Karpas-422 (cell line): ENCODE measurements at regions not wholly inside any gene's neighbourhood (a gene's known extent, or its start where the extent isn't known, plus 50 kb on each side); places are given as distances from the start of the nearest gene placed in this dataset.

Source experiments
- DNase-seq: peaks from one replicate; pipeline ENCODE4 v3.0.0-alpha.2; 2015
- H2AFZ ChIP-seq: fragments of 200-600 bp; sonication (generic); 2 replicates; pipeline ENCODE4 v1.6.1; 2014; ENCODE audit warnings: antibody characterized with exemption, low read length, mixed read lengths
- H3K27ac ChIP-seq: fragments of 200-600 bp; sonication (generic); 2 replicates; pipeline ENCODE4 v1.5.1; 2014; ENCODE audit warnings: mild to moderate bottlenecking, low read length, moderate library complexity
- H3K27me3 ChIP-seq: fragments of 200-600 bp; sonication (generic); 2 replicates; pipeline ENCODE4 v1.6.1; 2014; ENCODE audit warnings: low read length, mixed read lengths
- H3K36me3 ChIP-seq: fragments of 200-600 bp; sonication (generic); 2 replicates; pipeline ENCODE4 v1.6.1; 2014; ENCODE audit warnings: low read length, mixed read lengths; ENCODE audit not compliant: insufficient read depth
- H3K4me1 ChIP-seq: fragments of 200-600 bp; sonication (generic); 2 replicates; pipeline ENCODE4 v1.6.1; 2014; ENCODE audit warnings: mild to moderate bottlenecking, low read length, mixed read lengths
- H3K4me2 ChIP-seq: fragments of 200-600 bp; sonication (generic); 2 replicates; pipeline ENCODE4 v1.6.1; 2014; ENCODE audit warnings: low read length, low read depth, mild to moderate bottlenecking; ENCODE audit not compliant: poor library complexity, severe bottlenecking
- H3K4me3 ChIP-seq: fragments of 200-600 bp; sonication (generic); 2 replicates; pipeline ENCODE4 v1.5.1; 2014; ENCODE audit warnings: mild to moderate bottlenecking, antibody characterized with exemption, low read length, mixed read lengths
- H3K79me2 ChIP-seq: fragments of 200-600 bp; sonication (generic); 2 replicates; pipeline ENCODE4 v1.6.1; 2014; ENCODE audit warnings: mild to moderate bottlenecking, low read length, mixed read lengths
- H3K9ac ChIP-seq: fragments of 200-600 bp; sonication (generic); 2 replicates; pipeline ENCODE4 v1.6.0; 2014; ENCODE audit warnings: low read length
- H3K9me2 ChIP-seq: fragments of 200-600 bp; sonication (generic), shearing (Covaris generic); replicated peaks from 2 replicates; pipeline ENCODE4 v1.6.0; 2014; ENCODE audit warnings: mild to moderate bottlenecking, low read length, moderate library complexity; ENCODE audit not compliant: insufficient read depth
- H3K9me3 ChIP-seq: fragments of 300-700, 200-600 bp; sonication (generic); 2 replicates; pipeline ENCODE4 v1.6.1; 2014; ENCODE audit warnings: low read length, mixed read lengths
- H4K20me1 ChIP-seq: fragments of 200-600 bp; sonication (generic); 2 replicates; pipeline ENCODE4 v1.6.1; 2014; ENCODE audit warnings: mild to moderate bottlenecking, antibody characterized with exemption, low read length, low read depth; ENCODE audit not compliant: insufficient read depth

DNA sequence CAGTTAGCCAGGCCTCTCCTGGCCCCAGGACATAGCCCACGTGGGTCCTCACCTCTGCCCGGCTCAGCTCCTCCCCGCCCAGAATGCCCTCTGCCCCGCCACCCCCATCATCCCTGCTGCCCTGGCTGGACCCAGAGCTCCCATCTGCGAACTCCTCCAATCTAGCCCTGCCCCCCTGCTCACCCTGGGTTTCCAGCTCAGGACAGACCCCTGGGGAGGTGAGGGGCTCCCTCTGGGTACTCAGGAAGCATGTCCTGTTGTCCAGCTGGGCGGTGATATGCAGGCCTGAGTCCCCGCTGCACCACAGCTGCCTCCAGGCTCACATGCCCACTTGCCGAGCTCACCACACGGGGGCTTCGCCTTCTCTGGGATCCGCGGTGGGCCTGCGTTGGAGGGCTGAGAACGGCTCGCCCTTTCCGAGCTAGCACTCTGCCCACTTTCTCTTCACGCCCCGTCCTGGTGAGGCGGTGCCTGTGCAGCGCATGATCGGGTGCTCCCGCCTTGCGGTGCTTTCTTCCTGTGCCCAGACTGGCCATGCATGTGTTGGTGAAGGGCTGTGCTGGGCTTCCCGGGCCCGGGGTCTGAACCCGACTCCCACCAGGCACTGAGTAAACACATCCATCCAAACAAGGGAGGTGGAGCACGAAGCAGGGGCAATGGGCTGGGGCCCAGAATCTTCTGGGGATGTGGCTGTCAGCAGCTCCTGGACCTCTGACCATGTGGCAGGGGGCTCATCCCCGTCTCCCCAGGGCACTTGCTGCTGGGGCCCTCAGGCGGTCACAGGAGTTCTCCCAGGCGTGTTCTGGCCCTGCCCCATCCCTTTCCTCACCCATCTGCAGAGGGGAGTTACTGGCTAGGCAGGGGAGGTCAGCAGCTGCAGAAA lies 74.3 kb downstream of the RGS12 start:
- Histone ChIP-seq H3K9me2 (no peaks in the 10 kb centered on the region), H3K4me3 (no peak overlapping the region), H3K9ac (no peak overlapping the region), H3K4me2 (no peak overlapping the region), H3K36me3 (no peaks in the 10 kb centered on the region), H3K79me2 (no peaks in the 10 kb centered on the region), H3K9me3 (no peaks in the 10 kb centered on the region), H2AFZ (no peak overlapping the region), H4K20me1 (no peaks in the 10 kb centered on the region), H3K27ac (no peak overlapping the region), H3K27me3 (no peaks in the 10 kb centered on the region), H3K4me1 (no peaks in the 10 kb centered on the region)
- DNase-seq, result no peak

DNA sequence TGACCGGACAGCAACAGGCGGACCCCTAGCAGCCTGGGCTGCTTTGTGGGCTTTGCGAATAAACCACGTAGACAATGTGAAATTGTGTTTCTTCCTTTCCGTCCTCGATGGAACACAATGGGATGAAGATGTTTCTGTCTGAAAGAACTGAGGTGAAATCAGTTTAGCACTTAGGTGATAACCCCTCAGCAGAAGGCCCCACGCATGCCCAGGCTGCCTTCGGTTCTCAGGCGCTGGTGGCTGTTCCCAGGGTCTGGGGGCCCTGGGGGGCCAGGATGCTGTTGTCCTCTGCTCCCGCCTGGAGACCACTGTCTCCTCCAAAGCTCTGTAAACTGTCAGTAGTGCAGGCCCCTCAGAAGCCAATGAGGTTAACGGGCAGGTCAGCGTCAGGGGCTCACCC lies 73.9 kb upstream of the HGFAC start:
- Histone ChIP-seq H3K36me3 (no peaks in the 10 kb centered on the region), H3K9ac (no peak overlapping the region), H3K4me2 (no peak overlapping the region), H3K4me3 (no peak overlapping the region), H3K9me2 (no peaks in the 10 kb centered on the region), H3K27ac (no peak overlapping the region), H3K9me3 (no peaks in the 10 kb centered on the region), H3K79me2 (no peaks in the 10 kb centered on the region), H3K4me1 (no peaks in the 10 kb centered on the region), H2AFZ (no peak overlapping the region), H4K20me1 (no peaks in the 10 kb centered on the region), H3K27me3 (no peaks in the 10 kb centered on the region)
- DNase-seq, result no peak

DNA sequence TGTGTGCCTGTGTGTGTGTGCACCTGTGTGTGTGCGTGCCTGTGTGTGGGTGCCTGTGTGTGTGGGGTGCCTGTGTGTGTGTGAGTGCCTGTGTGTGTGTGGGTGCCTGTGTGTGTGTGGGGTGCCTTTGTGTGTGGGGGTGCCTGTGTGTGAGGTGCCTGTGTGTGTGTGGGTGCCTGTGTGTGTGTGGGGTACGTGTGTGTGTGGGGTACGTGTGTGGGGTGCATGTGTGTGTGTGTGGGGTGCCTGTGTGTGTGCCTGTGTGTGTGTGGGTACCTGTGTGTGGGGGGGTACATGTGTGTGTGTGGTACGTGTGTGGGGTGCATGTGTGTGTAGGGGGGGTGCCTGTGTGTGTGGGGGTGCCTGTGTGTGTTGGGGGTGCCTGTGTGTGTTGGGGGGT lies 73.4 kb upstream of the HGFAC start:
- Histone ChIP-seq H3K9me2 (no peaks in the 10 kb centered on the region), H3K4me2 (no peak overlapping the region), H3K27me3 (no peaks in the 10 kb centered on the region), H3K4me1 (no peaks in the 10 kb centered on the region), H3K36me3 (no peaks in the 10 kb centered on the region), H3K9me3 (no peaks in the 10 kb centered on the region), H3K9ac (no peak overlapping the region), H4K20me1 (no peaks in the 10 kb centered on the region), H2AFZ (no peak overlapping the region), H3K4me3 (no peak overlapping the region), H3K27ac (no peak overlapping the region), H3K79me2 (no peaks in the 10 kb centered on the region)
- DNase-seq, result no peak

DNA sequence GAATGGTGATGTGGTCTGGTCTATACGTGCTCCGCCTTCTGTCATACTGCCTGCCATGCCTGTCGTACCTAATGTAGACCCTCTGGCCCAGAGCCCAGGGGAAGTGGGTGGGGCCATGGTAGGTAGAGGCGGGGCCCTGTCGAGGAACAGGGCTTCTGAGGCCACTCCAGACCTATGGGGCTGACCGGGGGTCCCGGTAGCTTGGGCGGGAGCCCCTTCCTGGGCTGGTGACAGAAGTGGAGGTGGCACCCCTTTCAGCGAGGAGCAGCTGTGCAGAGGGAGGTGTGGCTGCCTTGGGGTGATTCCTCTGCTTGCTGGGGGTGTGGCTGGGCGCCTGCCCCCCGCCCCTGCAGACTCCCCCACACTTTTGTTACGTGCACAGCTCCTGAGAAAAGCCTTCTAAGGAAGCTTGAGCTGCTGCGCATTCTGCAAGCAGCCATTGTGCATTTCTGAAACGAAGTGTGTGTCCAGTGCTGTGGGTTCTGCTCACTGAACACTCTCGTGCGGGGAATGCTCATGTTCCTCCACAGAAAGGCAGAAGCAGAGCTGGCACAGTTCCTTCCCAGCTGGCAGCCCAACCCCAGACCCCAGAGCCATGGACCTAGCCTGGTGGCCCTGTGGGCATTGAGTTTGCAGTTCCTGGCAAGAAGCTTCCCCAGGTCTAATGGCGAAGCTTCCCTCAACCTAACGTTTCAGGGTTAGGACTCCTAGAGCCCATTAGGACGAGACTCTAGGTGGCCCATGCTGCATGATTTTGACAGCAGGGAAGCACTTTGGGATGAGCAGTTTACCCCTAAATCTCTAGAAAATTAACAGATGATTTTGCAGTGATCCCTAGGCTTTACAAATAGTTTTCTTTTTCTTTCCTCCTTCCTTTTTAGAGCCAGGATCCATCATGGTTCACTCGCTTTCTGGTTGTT lies 72.7 kb upstream of the HGFAC start:
- H3K9me2 ChIP-seq, result no peaks in the 10 kb centered on the region
- no peak overlapping the region for H3K9ac ChIP-seq
- no peaks in the 10 kb centered on the region for H3K9me3 ChIP-seq
- no peaks in the 10 kb centered on the region for H3K27me3 ChIP-seq
- DNase-seq, result no peak
- H3K79me2 ChIP-seq, result no peaks in the 10 kb centered on the region
- H3K4me3 ChIP-seq, result no peak overlapping the region
- no peak overlapping the region for H3K27ac ChIP-seq
- no peaks in the 10 kb centered on the region for H4K20me1 ChIP-seq
- no peak overlapping the region for H2AFZ ChIP-seq
- H3K4me2 ChIP-seq, result no peak overlapping the region
- H3K36me3 ChIP-seq, result no peaks in the 10 kb centered on the region
- no peaks in the 10 kb centered on the region for H3K4me1 ChIP-seq

DNA sequence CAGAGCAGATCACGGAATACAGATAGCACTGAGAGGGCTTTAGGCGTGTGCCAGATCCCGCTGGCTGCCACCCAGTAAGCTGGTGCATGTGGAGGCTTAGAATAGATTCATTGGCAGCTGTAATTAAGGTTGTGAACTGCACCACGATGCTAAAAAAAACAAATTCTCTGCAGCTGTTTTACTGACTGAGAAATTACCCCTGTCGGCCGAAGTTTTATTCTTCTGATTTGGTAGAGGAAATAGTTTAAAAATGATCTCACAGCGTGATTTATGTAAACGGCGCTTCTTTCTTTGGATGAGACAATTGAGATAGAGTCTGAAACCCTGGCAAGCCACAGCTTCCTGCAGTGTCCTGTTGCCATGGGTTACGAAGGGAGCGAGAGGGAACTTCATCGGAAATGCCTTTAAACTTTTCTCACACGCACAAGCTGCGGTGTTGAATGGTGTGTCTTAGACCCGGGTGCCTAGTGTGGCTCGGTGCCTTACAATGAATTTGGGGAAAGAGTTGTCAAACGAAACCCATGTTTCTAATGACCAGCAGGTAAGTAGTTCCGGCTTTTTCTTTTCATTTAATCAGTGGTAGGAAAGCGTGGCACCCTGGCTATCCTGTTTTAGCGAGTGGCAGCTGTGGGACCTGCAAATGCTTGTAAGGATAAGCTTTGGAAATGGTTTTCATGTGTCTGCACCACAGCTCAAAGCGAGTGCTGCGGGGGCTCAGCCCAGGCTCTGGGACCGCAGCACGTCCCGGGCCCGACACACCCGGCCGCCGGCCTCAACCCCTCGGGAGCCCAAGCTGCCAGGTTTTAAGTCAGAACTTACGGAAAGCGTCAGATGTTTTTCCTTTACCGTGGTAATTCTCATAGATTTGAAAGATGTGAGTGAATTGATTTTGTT lies 71.7 kb upstream of the HGFAC start:
- H3K4me2 ChIP-seq, result no peak overlapping the region
- no peaks in the 10 kb centered on the region for H4K20me1 ChIP-seq
- H3K27me3 ChIP-seq, result no peaks in the 10 kb centered on the region
- no peaks in the 10 kb centered on the region for H3K36me3 ChIP-seq
- no peaks in the 10 kb centered on the region for H3K9me2 ChIP-seq
- no peak overlapping the region for H3K9ac ChIP-seq
- H3K9me3 ChIP-seq, result no peaks in the 10 kb centered on the region
- H2AFZ ChIP-seq, result no peak overlapping the region
- no peak overlapping the region for H3K4me3 ChIP-seq
- H3K4me1 ChIP-seq, result no peaks in the 10 kb centered on the region
- no peak for DNase-seq
- no peak overlapping the region for H3K27ac ChIP-seq
- H3K79me2 ChIP-seq, result no peaks in the 10 kb centered on the region

DNA sequence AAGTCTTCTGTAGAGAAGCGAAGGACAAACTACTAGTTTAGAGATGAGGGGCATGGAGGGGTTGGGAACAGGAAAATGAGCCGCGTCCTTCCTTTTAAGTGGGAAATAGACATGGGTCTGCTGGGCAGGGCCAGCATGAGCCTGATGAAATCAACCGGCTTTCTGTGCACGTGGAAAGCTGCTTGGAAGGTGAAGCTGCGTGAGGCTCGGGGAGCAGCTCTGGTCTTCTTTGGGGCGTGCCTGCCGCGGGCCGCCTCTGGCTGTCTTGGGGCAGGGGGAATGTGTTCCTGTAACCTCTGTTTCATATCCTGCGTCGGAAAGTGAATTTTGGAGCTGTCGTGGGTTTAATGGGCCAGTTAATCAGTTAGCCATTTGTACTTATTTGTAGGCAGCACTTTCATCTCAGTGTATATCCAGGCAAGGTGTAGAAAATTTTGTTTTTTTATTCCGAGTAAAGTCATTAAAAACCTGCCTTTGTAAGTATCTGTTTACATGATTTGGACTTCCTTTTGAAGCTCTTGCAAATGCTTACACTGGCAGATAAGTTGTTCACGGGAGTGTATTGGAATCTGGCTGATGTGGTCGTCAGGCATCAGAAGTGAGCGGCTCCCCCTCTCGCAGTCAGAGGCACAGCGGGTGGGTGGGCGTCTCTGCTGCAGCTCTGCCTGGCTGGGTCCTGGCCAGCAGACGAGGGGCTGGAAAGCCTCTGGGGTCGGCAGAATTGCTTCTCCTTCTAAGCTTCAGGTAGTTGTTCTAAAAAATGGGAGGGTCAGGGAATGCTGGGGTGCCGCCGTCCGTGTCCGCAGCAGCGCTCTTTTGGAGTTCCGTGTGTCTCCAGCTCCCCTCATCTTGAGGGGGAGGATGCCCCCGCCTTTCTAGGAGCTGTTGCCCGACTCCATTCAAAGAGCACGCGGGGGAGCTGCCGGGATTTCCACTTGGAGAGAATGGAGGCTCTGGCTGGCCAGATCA lies 70.5 kb upstream of the HGFAC start:
- Histone ChIP-seq H3K9me3 (no peaks in the 10 kb centered on the region), H2AFZ (no peak overlapping the region), H3K27me3 (no peaks in the 10 kb centered on the region), H3K9ac (no peak overlapping the region), H4K20me1 (no peaks in the 10 kb centered on the region), H3K4me1 (no peaks in the 10 kb centered on the region), H3K9me2 (no peaks in the 10 kb centered on the region), H3K27ac (no peak overlapping the region), H3K4me2 (no peak overlapping the region), H3K79me2 (no peaks in the 10 kb centered on the region), H3K36me3 (no peaks in the 10 kb centered on the region), H3K4me3 (no peak overlapping the region)
- DNase-seq, result no peak

DNA sequence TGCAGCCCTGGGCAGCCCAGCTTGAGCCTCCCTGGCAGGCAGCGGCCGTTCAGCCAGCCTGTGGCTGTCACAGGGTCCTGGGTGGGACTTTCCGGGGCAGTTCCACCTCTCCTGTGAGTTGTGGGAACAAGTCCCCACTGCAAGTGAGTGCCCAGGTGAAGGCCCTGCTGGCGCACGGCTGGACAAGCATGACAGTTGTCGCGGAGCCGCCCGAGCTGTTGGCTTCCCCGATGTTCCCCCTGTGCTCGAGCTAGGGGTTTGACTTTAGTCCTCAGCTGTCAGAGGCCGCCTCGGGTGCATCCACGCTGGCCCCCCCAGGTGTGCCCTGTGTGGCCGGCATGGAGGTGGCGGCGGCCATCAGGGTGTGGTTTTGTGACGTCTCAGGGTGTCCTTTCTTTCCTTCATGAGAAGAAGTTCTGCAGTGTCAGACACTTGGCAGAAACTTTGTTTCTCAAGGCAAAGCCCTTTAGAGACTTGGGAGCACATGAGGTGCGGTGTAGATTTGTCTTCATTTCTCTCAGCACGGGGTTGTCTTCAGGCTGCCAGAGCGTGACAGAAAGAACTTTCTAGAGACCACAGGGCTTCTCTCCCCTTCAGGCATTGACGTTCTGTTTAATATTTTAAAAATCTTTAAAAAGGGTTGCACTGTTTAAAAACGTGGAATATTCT lies 69.4 kb upstream of the HGFAC start:
- Histone ChIP-seq H3K27ac (no peak overlapping the region), H3K9me2 (no peaks in the 10 kb centered on the region), H3K4me3 (no peak overlapping the region), H3K4me2 (no peak overlapping the region), H3K27me3 (no peaks in the 10 kb centered on the region), H3K4me1 (no peaks in the 10 kb centered on the region), H3K9ac (no peak overlapping the region), H4K20me1 (no peaks in the 10 kb centered on the region), H3K79me2 (no peaks in the 10 kb centered on the region), H3K9me3 (no peaks in the 10 kb centered on the region), H3K36me3 (no peaks in the 10 kb centered on the region), H2AFZ (no peak overlapping the region)
- no peak for DNase-seq
